ENCODE measurements at regions not wholly inside any gene's neighbourhood (a gene's known extent, or its start where the extent isn't known, plus 50 kb on each side); places are given as distances from the start of the nearest gene placed in this dataset.

GRCh38 chr12:89179245-89179644 lies 173.1 kb downstream of the DUSP6 start:
- no peak for TF ChIP-seq POLR2AphosphoS5 (IDR thresholded peaks at IDR 0.05; ENCODE audit: borderline replicate concordance, low read depth, low read length)
- no peak for TF ChIP-seq EZH2 (IDR thresholded peaks at IDR 0.05)
- TF ChIP-seq FOXP2 (optimal IDR thresholded peaks at IDR 0.05; ENCODE audit: control extremely low read depth, extremely low read length, insufficient read depth), result no peak

All from SK-N-MC (cell line).